Fibroblast of lung (primary cell): ENCODE measurements at regions not wholly inside any gene's neighbourhood (a gene's known extent, or its start where the extent isn't known, plus 50 kb on each side); places are given as distances from the start of the nearest gene placed in this dataset.

Source experiments
- EZH2 ChIP-seq: IDR thresholded peaks from 2 replicates; pipeline ENCODE4 v1.5.1; 2012; ENCODE audit warnings: low read length, control low read depth, mild to moderate bottlenecking; ENCODE audit errors: missing control alignments
- TF ChIP-seq, protein P1 (sequence below), 2 donors: IDR thresholded peaks in 1 of 2; conservative IDR thresholded peaks in 1 of 2; 1 replicate in 1 of 2; 2 replicates in 1 of 2; pipeline ENCODE4 v1.5.1; 2011 to 2012; ENCODE audit warnings: low read length in 2 of 2, control low read depth in 1 of 2, inconsistent platforms in 1 of 2, low read depth in 1 of 2, mild to moderate bottlenecking in 1 of 2

- TF ChIP-seq, protein P1, sequence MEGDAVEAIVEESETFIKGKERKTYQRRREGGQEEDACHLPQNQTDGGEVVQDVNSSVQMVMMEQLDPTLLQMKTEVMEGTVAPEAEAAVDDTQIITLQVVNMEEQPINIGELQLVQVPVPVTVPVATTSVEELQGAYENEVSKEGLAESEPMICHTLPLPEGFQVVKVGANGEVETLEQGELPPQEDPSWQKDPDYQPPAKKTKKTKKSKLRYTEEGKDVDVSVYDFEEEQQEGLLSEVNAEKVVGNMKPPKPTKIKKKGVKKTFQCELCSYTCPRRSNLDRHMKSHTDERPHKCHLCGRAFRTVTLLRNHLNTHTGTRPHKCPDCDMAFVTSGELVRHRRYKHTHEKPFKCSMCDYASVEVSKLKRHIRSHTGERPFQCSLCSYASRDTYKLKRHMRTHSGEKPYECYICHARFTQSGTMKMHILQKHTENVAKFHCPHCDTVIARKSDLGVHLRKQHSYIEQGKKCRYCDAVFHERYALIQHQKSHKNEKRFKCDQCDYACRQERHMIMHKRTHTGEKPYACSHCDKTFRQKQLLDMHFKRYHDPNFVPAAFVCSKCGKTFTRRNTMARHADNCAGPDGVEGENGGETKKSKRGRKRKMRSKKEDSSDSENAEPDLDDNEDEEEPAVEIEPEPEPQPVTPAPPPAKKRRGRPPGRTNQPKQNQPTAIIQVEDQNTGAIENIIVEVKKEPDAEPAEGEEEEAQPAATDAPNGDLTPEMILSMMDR (conservative IDR thresholded peaks at IDR 0.05 in 1 of 2, IDR thresholded peaks at IDR 0.05 in 1 of 2; ENCODE audit: low read depth in 1 of 2, low read length in 2 of 2): no peak
- no peak for TF ChIP-seq EZH2
Observed at GRCh38 chrX:104411800-104412199, 154.2 kb upstream of the IL1RAPL2 start.
